ENCODE measurements at regions not wholly inside any gene's neighbourhood (a gene's known extent, or its start where the extent isn't known, plus 50 kb on each side); places are given as distances from the start of the nearest gene placed in this dataset.

DNA sequence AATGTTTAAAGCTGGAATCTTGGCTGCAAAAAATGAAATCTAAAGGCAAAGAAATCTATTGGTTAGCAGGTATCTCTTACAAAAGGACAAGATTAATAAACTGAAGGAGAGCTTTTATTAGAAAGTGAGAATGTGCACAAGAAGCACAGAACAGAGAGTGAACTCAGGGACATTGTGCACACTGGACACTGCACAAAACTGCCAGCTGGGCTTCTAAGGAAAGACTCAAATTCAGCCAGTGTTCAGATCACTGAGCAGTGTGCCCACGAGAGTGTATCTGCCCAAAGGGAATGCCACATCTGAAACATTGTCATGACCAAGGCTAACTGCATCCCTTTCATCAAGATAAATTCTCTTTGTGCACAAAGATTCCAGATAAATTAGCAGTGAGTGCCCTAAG, 129.7 kb upstream of the KCNH7 start:
- TF ChIP-seq GATA3 (IDR thresholded peaks at IDR 0.05; ENCODE audit: low read depth, low read length) (no peak), GATA2 (IDR thresholded peaks at IDR 0.05; ENCODE audit: low read depth, low read length) (no peak)

Data from SH-SY5Y (cell line).